SK-N-MC (cell line): ENCODE measurements at regions not wholly inside any gene's neighbourhood (a gene's known extent, or its start where the extent isn't known, plus 50 kb on each side); places are given as distances from the start of the nearest gene placed in this dataset.

ENCODE experiments used
- DNase-seq: peaks from one replicate; pipeline ENCODE4 v3.0.0-alpha.2; 2011; ENCODE audit warnings: low read depth, low spot score
- H3K27ac ChIP-seq: fragments of 200-600 bp; sonication (generic); 2 replicates; pipeline ENCODE4 v1.5.1; 2016; ENCODE audit warnings: mixed run types
- H3K36me3 ChIP-seq: fragments of 200-600 bp; sonication (generic); 2 replicates; pipeline ENCODE4 v1.6.1; 2017; ENCODE audit warnings: antibody characterized with exemption, low read length, mixed read lengths; ENCODE audit not compliant: insufficient read depth
- H3K4me3 ChIP-seq: fragments of 200-600 bp; sonication (generic); 2 replicates; pipeline ENCODE4 v1.5.1; 2016
- H3K9ac ChIP-seq: fragments of 200-600 bp; sonication (generic); 2 replicates; pipeline ENCODE4 v1.8.0; 2017; ENCODE audit warnings: mixed run types, mixed read lengths; ENCODE audit not compliant: insufficient read length
- H3K9me3 ChIP-seq: fragments of 200-600 bp; sonication (generic); 2 replicates; pipeline ENCODE4 v1.6.1; 2017; ENCODE audit warnings: low read depth, mild to moderate bottlenecking, antibody characterized with exemption, low read length, moderate library complexity, mixed read lengths
- EZH2 ChIP-seq: fragments of 200-600 bp; sonication (generic); IDR thresholded peaks from one replicate; pipeline ENCODE4 v1.6.1; 2017; ENCODE audit warnings: antibody characterized with exemption
- FOXP2 ChIP-seq: optimal IDR thresholded peaks from 2 replicates; pipeline ENCODE3; 2011; ENCODE audit warnings: mild to moderate bottlenecking, moderate library complexity; ENCODE audit not compliant: insufficient read depth; ENCODE audit errors: extremely low read length, control extremely low read depth
- POLR2AphosphoS5 ChIP-seq: IDR thresholded peaks from 2 replicates; pipeline ENCODE4 v1.6.1; 2012; ENCODE audit warnings: mild to moderate bottlenecking, low read depth, low read length, borderline replicate concordance

DNA sequence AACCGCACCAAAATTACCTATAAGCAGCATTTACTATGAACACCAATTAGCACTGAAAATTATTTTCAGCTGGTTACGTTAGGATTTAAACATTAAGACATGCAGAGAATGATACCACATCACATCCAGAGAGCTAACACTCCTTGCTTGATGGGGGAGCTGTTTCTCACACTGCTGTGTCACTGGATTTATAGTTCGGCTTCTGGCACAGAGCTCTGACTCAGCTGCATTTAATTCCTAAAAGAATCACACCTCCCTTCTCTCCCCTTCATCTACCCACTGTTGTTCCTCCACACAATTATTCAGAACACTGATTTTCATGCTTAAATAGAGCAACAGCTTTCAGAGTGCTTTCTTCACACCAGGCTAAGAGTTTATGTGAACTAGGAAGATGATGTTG lies 82.6 kb upstream of the SV2C start:
- no peaks in the 10 kb centered on the region for H3K36me3 ChIP-seq
- no peak overlapping the region for H3K9ac ChIP-seq
- DNase-seq: no peak
- no peak overlapping the region for H3K27ac ChIP-seq
- H3K9me3 ChIP-seq: no peaks in the 10 kb centered on the region
- no peak overlapping the region for H3K4me3 ChIP-seq
- TF ChIP-seq FOXP2: no peak

DNA sequence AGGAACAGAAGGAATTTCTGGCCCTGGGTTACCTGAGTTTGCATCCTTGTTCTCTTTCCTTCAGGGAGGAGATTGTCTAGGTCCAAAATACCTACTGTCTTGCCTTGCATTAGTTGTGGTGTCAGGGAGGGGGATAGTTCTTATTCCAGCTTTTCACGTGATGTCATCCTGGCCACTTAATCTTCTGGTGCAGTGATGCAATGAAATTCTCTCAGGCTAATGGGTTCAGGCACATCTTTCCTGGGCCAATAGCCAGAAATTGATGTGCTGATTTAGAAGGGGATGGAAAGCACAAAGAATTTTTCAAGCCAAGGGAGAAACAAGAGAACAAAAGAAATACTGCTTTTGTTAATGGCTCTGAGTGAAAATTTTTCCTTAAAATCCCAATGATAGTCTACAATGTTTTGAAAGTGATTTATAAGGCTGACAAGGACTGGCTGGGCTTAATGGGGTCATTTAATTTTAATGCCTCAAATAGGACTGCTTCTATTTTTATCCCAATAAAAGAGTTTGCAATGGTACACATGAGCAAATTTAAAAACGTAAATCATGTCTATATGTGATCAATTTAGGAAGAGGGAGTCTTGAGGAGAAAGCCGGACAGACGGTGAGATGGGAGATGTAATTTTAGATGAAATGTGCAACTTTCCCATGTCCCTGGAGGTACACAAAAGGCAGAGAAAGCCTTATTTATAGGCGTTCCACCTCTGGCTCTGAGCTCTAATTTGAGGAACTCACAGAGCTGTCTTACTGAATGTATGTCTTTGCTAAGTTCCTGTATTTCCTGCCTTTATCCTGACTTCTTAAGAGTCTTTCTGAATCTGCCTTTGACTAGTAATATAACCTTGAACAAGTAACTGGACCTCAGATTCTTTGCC lies 89.3 kb upstream of the SV2C start:
- H3K9me3 ChIP-seq: no peaks in the 10 kb centered on the region
- H3K36me3 ChIP-seq: no peaks in the 10 kb centered on the region
- H3K9ac ChIP-seq: no peak overlapping the region
- no peak overlapping the region for H3K4me3 ChIP-seq
- no peak overlapping the region for H3K27ac ChIP-seq
- no peak for TF ChIP-seq POLR2AphosphoS5
- no peak for TF ChIP-seq FOXP2
- no peak for TF ChIP-seq EZH2
- DNase-seq: no peak

DNA sequence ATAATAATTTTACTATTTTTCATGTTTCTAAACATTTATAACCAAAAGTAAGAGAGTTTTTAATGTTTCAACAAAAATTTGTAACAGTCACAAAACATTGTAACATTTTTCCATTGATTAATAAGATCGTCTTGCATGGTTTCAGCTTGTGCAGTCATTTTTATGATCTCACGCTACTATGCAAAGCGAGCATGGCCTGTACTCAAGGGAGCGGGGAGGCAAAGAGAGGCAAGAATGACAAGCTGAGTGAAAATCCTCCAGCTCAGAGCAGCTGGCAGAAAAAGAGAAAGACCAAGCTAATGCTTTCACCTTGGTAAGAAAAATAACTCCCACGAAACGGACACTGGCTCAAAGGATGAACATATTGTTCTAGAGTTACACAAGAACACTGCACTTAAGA lies 90.0 kb upstream of the SV2C start:
- Histone ChIP-seq H3K36me3 (no peaks in the 10 kb centered on the region), H3K27ac (no peak overlapping the region), H3K4me3 (no peak overlapping the region), H3K9me3 (no peaks in the 10 kb centered on the region), H3K9ac (no peak overlapping the region)
- DNase-seq: no peak
- TF ChIP-seq POLR2AphosphoS5 (no peak), FOXP2 (no peak), EZH2 (no peak)

DNA sequence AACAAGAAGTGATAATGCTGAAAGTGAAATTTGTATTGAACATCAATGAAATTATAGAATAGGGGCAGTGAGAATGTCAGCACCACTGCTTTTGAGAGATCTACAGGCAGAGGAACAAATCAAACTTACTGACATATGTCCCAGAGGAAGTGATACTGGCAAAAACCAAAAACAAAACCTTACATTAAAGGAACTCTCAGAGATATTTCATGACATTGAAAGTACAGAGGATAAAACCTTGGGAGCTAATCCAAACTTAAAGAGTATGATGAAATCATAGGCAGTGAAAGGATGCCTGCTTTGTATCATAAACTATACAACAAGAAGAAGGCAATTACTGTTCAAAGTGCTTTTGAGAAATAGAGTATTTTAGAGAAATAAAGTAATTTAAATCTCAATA lies 90.4 kb upstream of the SV2C start:
- TF ChIP-seq EZH2 (no peak), POLR2AphosphoS5 (no peak), FOXP2 (no peak)
- Histone ChIP-seq H3K36me3 (no peaks in the 10 kb centered on the region), H3K27ac (no peak overlapping the region), H3K4me3 (no peak overlapping the region), H3K9me3 (no peaks in the 10 kb centered on the region), H3K9ac (no peak overlapping the region)
- DNase-seq: no peak

DNA sequence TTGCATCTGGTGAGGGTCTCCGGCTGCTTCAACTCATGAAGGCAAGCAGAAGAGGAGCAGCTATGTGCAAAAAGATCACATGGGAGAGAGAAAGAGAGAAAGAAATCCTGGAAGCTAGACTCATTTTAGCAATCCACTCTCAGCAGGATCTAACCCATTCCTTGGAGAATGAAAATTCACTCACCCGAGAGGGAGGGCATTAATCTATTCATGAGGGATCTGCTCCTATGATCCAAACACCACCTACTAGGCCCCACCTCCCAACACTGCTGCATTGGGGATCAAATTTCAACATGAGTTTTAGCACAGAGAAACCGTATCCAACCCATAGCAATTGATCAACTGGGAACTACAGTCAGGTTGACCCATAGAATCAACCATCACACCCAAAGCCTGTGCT lies 98.1 kb upstream of the SV2C start:
- Histone ChIP-seq H3K9ac (no peak overlapping the region), H3K9me3 (no peaks in the 10 kb centered on the region), H3K4me3 (no peak overlapping the region), H3K36me3 (no peaks in the 10 kb centered on the region), H3K27ac (no peak overlapping the region)
- TF ChIP-seq FOXP2: no peak
- TF ChIP-seq EZH2: no peak
- no peak for TF ChIP-seq POLR2AphosphoS5
- no peak for DNase-seq

DNA sequence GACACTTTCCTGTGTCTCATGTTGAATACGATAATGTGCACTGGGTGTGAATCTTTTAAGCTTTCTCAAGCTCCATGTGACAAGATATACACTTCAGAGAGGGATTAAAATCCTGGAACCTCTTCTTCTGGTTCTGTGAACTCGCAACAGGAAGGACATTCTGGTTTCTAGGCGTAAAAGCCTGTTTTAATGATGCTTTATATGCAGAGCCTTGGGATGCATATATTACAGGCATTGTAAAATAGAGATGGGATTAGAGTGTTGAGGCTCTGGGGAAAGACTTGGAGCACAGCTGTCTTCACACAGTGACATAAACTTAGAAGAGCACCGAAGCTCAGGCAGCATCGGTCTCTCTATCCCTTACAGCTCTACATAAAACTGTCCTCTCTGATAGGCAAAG lies 107.7 kb upstream of the SV2C start:
- Histone ChIP-seq H3K9me3 (no peaks in the 10 kb centered on the region), H3K4me3 (no peak overlapping the region), H3K27ac (no peak overlapping the region), H3K36me3 (no peaks in the 10 kb centered on the region), H3K9ac (no peak overlapping the region)
- TF ChIP-seq POLR2AphosphoS5 (no peak), FOXP2 (no peak), EZH2 (no peak)
- no peak for DNase-seq

DNA sequence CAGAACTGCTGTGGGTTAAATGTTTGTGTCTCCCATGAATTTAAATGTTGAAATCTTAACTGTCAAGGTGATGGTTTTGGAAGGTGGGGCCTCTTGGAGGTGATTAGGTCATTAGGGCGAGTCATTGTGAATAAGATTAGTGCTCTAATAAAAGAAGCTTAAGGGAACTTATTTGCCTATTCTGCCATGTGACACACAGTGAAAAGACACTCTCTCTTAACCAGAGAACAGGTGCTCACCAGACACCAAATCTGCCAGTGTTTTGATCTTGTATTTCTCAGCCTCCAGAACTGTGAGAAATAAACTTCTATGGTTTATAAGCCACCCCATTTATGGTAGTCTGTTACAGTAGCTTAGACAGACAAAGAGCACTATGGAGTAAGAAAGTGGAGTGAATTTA lies 117.9 kb upstream of the SV2C start:
- Histone ChIP-seq H3K9me3 (no peaks in the 10 kb centered on the region), H3K27ac (no peak overlapping the region), H3K9ac (no peak overlapping the region), H3K4me3 (no peak overlapping the region), H3K36me3 (no peaks in the 10 kb centered on the region)
- TF ChIP-seq EZH2 (no peak), POLR2AphosphoS5 (no peak), FOXP2 (no peak)
- no peak for DNase-seq

DNA sequence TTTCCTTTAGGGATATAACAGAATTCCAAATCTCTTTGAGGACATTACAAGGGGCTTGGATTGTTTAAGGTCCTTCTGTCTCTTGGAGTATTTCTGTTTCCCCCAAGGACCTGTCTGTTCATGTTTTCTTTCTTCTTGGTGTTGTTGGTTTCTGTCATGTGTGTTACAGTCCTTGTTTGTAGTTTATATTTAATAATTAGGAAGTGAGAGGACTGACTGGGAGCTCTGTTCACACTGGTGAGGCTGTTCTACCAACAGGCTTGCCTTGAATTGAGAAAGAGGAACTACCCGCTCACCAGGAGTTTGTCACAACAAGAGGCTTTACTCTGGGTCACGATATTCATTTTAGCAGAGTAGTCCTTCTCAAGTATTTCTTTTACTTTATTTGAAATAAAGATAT lies 119.2 kb upstream of the SV2C start:
- TF ChIP-seq POLR2AphosphoS5 (no peak), EZH2 (no peak), FOXP2 (no peak)
- H3K9me3 ChIP-seq: no peaks in the 10 kb centered on the region
- no peak for DNase-seq
- no peaks in the 10 kb centered on the region for H3K36me3 ChIP-seq
- no peak overlapping the region for H3K9ac ChIP-seq
- H3K4me3 ChIP-seq: no peak overlapping the region
- no peak overlapping the region for H3K27ac ChIP-seq

DNA sequence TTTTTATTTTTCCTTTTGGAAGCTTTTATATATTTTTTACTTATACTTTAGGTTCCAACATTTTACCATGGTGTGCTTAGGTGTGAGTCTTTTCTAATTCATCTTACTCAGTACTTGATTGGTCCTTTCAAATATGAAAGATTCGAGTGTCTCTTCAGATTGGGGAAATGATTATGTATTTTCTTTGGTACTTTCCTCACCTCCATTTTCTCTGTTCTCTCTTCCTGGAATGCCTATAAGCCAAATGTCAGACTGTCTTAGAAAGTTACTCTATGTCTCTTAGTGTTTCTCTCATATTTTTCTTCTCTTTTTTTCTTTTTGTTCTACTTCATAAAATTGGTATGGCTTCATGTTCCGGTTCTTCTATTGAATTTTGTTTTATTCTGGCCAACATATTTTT lies 119.6 kb upstream of the SV2C start:
- Histone ChIP-seq H3K9me3 (no peaks in the 10 kb centered on the region), H3K9ac (no peak overlapping the region), H3K4me3 (no peak overlapping the region), H3K36me3 (no peaks in the 10 kb centered on the region), H3K27ac (no peak overlapping the region)
- TF ChIP-seq POLR2AphosphoS5: no peak
- no peak for TF ChIP-seq EZH2
- DNase-seq: no peak
